Tibial nerve (tissue), 4 donors: ENCODE measurements at regions not wholly inside any gene's neighbourhood (a gene's known extent, or its start where the extent isn't known, plus 50 kb on each side); places are given as distances from the start of the nearest gene placed in this dataset.

Experiments used
- DNase-seq, 2 donors: peaks; one replicate each; pipeline ENCODE4 v3.0.0-alpha.2; 2019; ENCODE audit warnings: low spot score in 2 of 2
- H3K27ac ChIP-seq, 4 donors: fragments of 200-600 bp; sonication (generic) in 3 of 4; one replicate each; pipeline ENCODE4 v1.5.1; 2017 to 2019; ENCODE audit warnings: mild to moderate bottlenecking in 1 of 4
- H3K27me3 ChIP-seq, 2 donors: fragments of 200-600 bp; sonication (generic) in 1 of 2; one replicate each; pipeline versions ENCODE4 v1.5.1 to v1.6.0; 2017 to 2019
- H3K36me3 ChIP-seq, 3 donors: fragments of 200-600 bp; sonication (generic); one replicate each; pipeline ENCODE4 v1.5.1; 2018 to 2019
- H3K4me1 ChIP-seq, 4 donors: fragments of 200-600 bp; sonication (generic) in 3 of 4; one replicate each; pipeline ENCODE4 v1.5.1; 2017 to 2019
- H3K4me3 ChIP-seq, 4 donors: fragments of 200-600 bp; sonication (generic) in 3 of 4; one replicate each; pipeline ENCODE4 v1.5.1; 2017 to 2019; ENCODE audit warnings: mild to moderate bottlenecking in 1 of 4, moderate library complexity in 1 of 4
- H3K9me3 ChIP-seq, 4 donors: fragments of 200-600 bp; sonication (generic) in 3 of 4; one replicate each; pipeline ENCODE4 v1.5.1; 2017 to 2019
- EP300 ChIP-seq, 2 donors: sonication (generic); formaldehyde crosslinking; IDR thresholded peaks; one replicate each; pipeline ENCODE4 v1.6.1; 2017; ENCODE audit warnings: antibody characterized with exemption in 2 of 2, mild to moderate bottlenecking in 1 of 2
- POLR2A ChIP-seq, 2 donors: fragments of 450-650 bp; IDR thresholded peaks; one replicate each; pipeline ENCODE4 v1.6.1; 2017; ENCODE audit warnings: antibody characterized with exemption in 2 of 2, mild to moderate bottlenecking in 2 of 2, moderate library complexity in 2 of 2
- WGBS, 2 donors: methylation state at CpG; one replicate each; pipeline ENCODE4 v1.1.5; 2018; 5-methylcytosine and 5-hydroxymethylcytosine counted together
- TF ChIP-seq, protein P1 (sequence below), 5 experiments: fragments of 200-600 bp in 3 of 5; fragments of 450-650 bp in 2 of 5; sonication (generic) in 3 of 5; IDR thresholded peaks; one replicate each; pipeline ENCODE4 v1.5.1; 2016 to 2019; ENCODE audit warnings: antibody characterized with exemption in 5 of 5, mild to moderate bottlenecking in 3 of 5, moderate library complexity in 2 of 5

DNA sequence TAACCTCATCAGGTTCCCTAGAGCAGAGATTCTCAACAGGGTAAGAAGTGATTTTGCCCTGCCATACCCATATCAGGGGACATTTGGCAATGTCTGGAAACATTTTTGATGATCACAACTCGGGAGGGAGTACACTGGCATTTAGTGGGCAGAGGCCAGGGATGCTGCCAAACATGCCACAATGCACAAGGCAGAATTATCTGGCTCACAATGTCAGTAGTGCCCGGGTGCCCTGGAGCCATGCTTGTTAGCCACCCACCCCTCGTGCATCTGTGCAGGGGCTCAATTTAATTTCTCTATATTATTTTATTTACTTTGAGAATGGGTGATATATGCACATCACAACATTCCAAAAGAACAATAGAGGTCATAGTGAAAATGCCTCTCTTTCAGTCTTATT lies 82.0 kb upstream of the DHX15 start:
- Histone ChIP-seq H3K4me1 (peaks cover 0 to 54% (median 7%) of the 10 kb centered on the region in 4 donors), H3K4me3 (no peak overlapping the region), H3K9me3 (no peaks in the 10 kb centered on the region), H3K36me3 (peaks cover 0 to 10% (median 0%) of the 10 kb centered on the region in 3 donors), H3K27me3 (no peaks in the 10 kb centered on the region), H3K27ac (peak overlapping the region in 2 of 4 donors; percentile 65 to 66)
- no peak for DNase-seq
- 43 to 52% methylated on average over 3 of the region's 3 CpGs for WGBS, 2 donors
- TF ChIP-seq, protein P1, sequence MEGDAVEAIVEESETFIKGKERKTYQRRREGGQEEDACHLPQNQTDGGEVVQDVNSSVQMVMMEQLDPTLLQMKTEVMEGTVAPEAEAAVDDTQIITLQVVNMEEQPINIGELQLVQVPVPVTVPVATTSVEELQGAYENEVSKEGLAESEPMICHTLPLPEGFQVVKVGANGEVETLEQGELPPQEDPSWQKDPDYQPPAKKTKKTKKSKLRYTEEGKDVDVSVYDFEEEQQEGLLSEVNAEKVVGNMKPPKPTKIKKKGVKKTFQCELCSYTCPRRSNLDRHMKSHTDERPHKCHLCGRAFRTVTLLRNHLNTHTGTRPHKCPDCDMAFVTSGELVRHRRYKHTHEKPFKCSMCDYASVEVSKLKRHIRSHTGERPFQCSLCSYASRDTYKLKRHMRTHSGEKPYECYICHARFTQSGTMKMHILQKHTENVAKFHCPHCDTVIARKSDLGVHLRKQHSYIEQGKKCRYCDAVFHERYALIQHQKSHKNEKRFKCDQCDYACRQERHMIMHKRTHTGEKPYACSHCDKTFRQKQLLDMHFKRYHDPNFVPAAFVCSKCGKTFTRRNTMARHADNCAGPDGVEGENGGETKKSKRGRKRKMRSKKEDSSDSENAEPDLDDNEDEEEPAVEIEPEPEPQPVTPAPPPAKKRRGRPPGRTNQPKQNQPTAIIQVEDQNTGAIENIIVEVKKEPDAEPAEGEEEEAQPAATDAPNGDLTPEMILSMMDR (IDR thresholded peaks at IDR 0.05), result no peak
- TF ChIP-seq EP300 (IDR thresholded peaks at IDR 0.05), result no peak
- TF ChIP-seq POLR2A (IDR thresholded peaks at IDR 0.05), result no peak

DNA sequence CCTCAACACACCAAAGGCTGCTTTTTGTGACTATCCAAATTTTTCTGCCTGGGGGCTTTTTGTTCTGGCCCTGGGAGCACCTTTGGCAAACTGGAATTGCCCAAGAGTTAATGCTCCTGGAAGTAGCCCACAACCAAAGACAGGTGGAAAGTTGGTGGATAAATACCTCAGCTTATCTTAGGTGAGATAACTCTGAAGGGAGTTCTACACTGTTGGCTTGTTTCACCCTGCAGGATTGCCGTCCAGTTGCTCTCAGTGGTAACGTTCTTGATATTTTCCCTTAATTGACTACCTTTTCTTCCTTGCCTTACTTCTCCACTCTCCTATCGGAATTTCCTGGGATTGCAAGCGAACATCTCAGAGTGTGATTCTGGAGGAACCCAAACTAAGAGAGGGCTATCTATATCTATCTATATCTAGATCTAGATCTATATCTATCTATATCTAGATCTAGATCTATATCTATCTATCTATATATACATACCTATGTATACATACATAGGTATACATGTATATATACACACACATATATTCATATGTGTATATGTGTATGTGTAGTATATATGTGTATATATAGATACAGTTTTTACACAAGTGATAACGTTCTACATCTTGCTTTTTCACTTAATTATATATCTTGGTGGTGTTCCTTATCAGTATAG lies 82.6 kb upstream of the DHX15 start:
- no peaks in the 10 kb centered on the region for H3K9me3 ChIP-seq
- peaks cover 0 to 10% (median 0%) of the 10 kb centered on the region in 3 donors for H3K36me3 ChIP-seq
- DNase-seq, result no peak
- peaks cover 0 to 49% (median 7%) of the 10 kb centered on the region in 4 donors for H3K4me1 ChIP-seq
- no peaks in the 10 kb centered on the region for H3K27me3 ChIP-seq
- 90 to 94% methylated on average over 5 of the region's 5 CpGs for WGBS, 2 donors
- TF ChIP-seq POLR2A (IDR thresholded peaks at IDR 0.05) (no peak), EP300 (IDR thresholded peaks at IDR 0.05) (no peak)
- TF ChIP-seq, protein P1 (IDR thresholded peaks at IDR 0.05), result no peak
- H3K4me3 ChIP-seq, result no peak overlapping the region
- peak overlapping the region in 1 of 4 donors; percentile 66 for H3K27ac ChIP-seq

DNA sequence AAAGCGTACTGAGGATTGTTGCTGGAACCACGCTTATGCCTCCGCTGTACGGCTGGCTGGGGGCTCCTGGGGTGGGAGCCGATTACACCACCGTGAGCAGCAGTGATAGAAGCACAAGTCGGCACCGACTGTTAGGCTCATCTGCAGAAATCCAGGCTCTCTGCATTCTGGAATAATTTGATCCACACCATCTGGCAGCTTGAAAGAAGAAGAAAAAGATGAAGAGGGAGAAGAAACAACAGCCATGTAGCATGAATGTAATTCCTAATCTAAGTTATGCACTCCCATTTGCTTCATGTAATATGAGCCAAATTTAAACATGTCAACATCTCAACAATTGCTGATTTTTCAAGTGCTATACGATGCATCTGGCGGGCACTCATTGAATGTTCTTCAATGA lies 84.6 kb upstream of the DHX15 start:
- Histone ChIP-seq H3K4me3 (no peak overlapping the region), H3K36me3 (peaks cover 0 to 10% (median 0%) of the 10 kb centered on the region in 3 donors), H3K9me3 (no peaks in the 10 kb centered on the region), H3K27me3 (no peaks in the 10 kb centered on the region), H3K27ac (no peak overlapping the region), H3K4me1 (peaks cover 0 to 31% (median 5%) of the 10 kb centered on the region in 4 donors)
- WGBS, 2 donors, result 83 to 88% methylated on average over 10 of the region's 10 CpGs
- DNase-seq, result no peak
- TF ChIP-seq EP300 (IDR thresholded peaks at IDR 0.05) (no peak), POLR2A (IDR thresholded peaks at IDR 0.05) (no peak)
- TF ChIP-seq, protein P1 (IDR thresholded peaks at IDR 0.05), result no peak

DNA sequence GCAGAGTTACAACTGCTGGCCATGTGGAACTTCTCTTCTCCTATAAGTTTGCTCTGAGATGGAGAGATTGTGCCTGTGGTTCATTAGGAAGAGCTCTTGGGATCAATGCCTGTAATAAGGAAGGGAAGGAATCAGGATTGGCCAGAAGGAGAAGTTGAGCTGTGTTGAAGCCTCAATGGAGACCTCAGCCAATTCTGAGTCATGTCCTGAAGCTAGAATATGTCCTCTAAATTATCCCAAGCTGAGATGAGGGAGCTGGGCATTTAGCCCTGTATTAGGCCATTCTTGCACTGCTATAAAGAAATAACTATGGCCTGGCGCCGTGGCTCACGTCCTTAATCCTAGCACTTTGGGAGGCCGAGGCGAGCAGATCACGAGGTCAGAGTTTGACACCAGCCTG lies 85.4 kb upstream of the DHX15 start:
- peaks cover 0 to 10% (median 0%) of the 10 kb centered on the region in 3 donors for H3K36me3 ChIP-seq
- no peak overlapping the region for H3K4me3 ChIP-seq
- DNase-seq, result no peak
- WGBS, 2 donors, result 96 to 99% methylated on average over 6 of the region's 6 CpGs
- peaks cover 0 to 23% (median 2%) of the 10 kb centered on the region in 4 donors for H3K4me1 ChIP-seq
- H3K27me3 ChIP-seq, result no peaks in the 10 kb centered on the region
- no peak overlapping the region for H3K27ac ChIP-seq
- TF ChIP-seq EP300 (IDR thresholded peaks at IDR 0.05) (no peak), POLR2A (IDR thresholded peaks at IDR 0.05) (no peak)
- TF ChIP-seq, protein P1 (IDR thresholded peaks at IDR 0.05), result no peak
- no peaks in the 10 kb centered on the region for H3K9me3 ChIP-seq

DNA sequence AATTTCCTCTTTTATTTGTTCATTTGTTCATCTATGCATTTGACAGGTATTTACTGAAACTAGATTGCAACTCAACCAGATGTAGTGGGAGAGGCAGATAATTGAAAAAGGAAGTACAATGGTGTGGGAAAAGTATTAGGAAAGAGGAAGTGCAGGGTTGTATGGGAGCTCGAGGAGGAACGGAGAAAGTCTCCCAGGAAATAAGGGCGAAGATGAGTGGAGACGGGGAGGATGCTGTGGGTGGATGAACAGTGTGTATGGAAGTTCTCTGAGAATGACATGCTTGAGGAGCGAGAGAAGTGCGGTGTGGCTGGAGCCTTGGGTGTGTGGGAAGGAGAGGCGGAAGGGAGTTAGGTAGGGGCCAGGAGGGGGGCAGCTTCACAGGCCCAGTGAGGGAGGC lies 87.5 kb upstream of the DHX15 start:
- Histone ChIP-seq H3K27ac (no peak overlapping the region), H3K27me3 (no peaks in the 10 kb centered on the region), H3K9me3 (peaks cover 0 to 4% (median 0%) of the 10 kb centered on the region in 4 donors), H3K4me1 (peaks cover 0 to 3% (median 0%) of the 10 kb centered on the region in 4 donors), H3K4me3 (no peak overlapping the region), H3K36me3 (peaks cover 0 to 10% (median 0%) of the 10 kb centered on the region in 3 donors)
- TF ChIP-seq EP300 (IDR thresholded peaks at IDR 0.05) (no peak), POLR2A (IDR thresholded peaks at IDR 0.05) (no peak)
- TF ChIP-seq, protein P1 (IDR thresholded peaks at IDR 0.05), result no peak
- DNase-seq, result no peak
- WGBS, 2 donors, result 53 to 59% methylated on average over 7 of the region's 7 CpGs
